HEK293 (cell line): ENCODE measurements at regions not wholly inside any gene's neighbourhood (a gene's known extent, or its start where the extent isn't known, plus 50 kb on each side); places are given as distances from the start of the nearest gene placed in this dataset.

Experiments
- ATF2 ChIP-seq: fragments of 450-650 bp; formaldehyde crosslinking; IDR thresholded peaks from 2 replicates; pipeline ENCODE4 v1.5.1; 2016; ENCODE audit warnings: missing biosample characterization, missing genetic modification characterization, low read depth
- BCL11A ChIP-seq: fragments of 450-650 bp; formaldehyde crosslinking; IDR thresholded peaks from 2 replicates; pipeline ENCODE4 v1.5.1; 2016; ENCODE audit warnings: low read depth, missing biosample characterization, missing genetic modification characterization
- BCL11B ChIP-seq: fragments of 450-650 bp; formaldehyde crosslinking; IDR thresholded peaks from 2 replicates; pipeline ENCODE4 v1.5.1; 2016; ENCODE audit warnings: low read depth, missing biosample characterization, missing genetic modification characterization
- GLIS2 ChIP-seq: fragments of 450-650 bp; formaldehyde crosslinking; IDR thresholded peaks from 2 replicates; pipeline ENCODE4 v1.5.1; 2016; ENCODE audit warnings: missing biosample characterization, missing genetic modification characterization
- HIC1 ChIP-seq: fragments of 450-650 bp; formaldehyde crosslinking; IDR thresholded peaks from 2 replicates; pipeline ENCODE4 v1.5.1; 2016; ENCODE audit warnings: missing biosample characterization, missing genetic modification characterization
- ZBTB11 ChIP-seq: fragments of 450-650 bp; formaldehyde crosslinking; conservative IDR thresholded peaks from 2 replicates; pipeline ENCODE4 v1.5.1; 2016; ENCODE audit warnings: low read depth, missing biosample characterization, missing genetic modification characterization
- ZBTB6 ChIP-seq: fragments of 450-650 bp; formaldehyde crosslinking; IDR thresholded peaks from 2 replicates; pipeline ENCODE4 v1.5.1; 2017; ENCODE audit warnings: missing biosample characterization, missing genetic modification characterization
- ZFP69B ChIP-seq: fragments of 450-650 bp; formaldehyde crosslinking; IDR thresholded peaks from 2 replicates; pipeline ENCODE4 v1.5.1; 2016; ENCODE audit warnings: missing biosample characterization, missing genetic modification characterization
- ZNF248 ChIP-seq: fragments of 450-650 bp; formaldehyde crosslinking; IDR thresholded peaks from 2 replicates; pipeline ENCODE4 v1.5.1; 2017; ENCODE audit warnings: missing biosample characterization, missing genetic modification characterization
- ZNF26 ChIP-seq: fragments of 450-650 bp; formaldehyde crosslinking; IDR thresholded peaks from 2 replicates; pipeline ENCODE4 v1.5.1; 2016; ENCODE audit warnings: missing biosample characterization, missing genetic modification characterization
- ZNF266 ChIP-seq: fragments of 450-650 bp; formaldehyde crosslinking; IDR thresholded peaks from 2 replicates; pipeline ENCODE4 v1.5.1; 2016; ENCODE audit warnings: missing biosample characterization, missing genetic modification characterization, low read depth
- ZNF302 ChIP-seq: fragments of 450-650 bp; formaldehyde crosslinking; IDR thresholded peaks from 2 replicates; pipeline ENCODE4 v1.5.1; 2016; ENCODE audit warnings: missing biosample characterization, missing genetic modification characterization, low read depth
- ZNF366 ChIP-seq: fragments of 450-650 bp; formaldehyde crosslinking; conservative IDR thresholded peaks from 2 replicates; pipeline ENCODE4 v1.5.1; 2016; ENCODE audit warnings: missing biosample characterization, missing genetic modification characterization
- ZNF518A ChIP-seq: fragments of 450-650 bp; formaldehyde crosslinking; conservative IDR thresholded peaks from 2 replicates; pipeline ENCODE4 v1.5.1; 2016; ENCODE audit warnings: low read depth, missing biosample characterization, missing genetic modification characterization
- ZNF561 ChIP-seq: fragments of 450-650 bp; IDR thresholded peaks from 2 replicates; pipeline ENCODE4 v1.5.1; 2018; ENCODE audit warnings: missing biosample characterization, missing genetic modification characterization, borderline replicate concordance
- ZNF692 ChIP-seq: fragments of 450-650 bp; formaldehyde crosslinking; IDR thresholded peaks from 2 replicates; pipeline ENCODE4 v1.5.1; 2016; ENCODE audit warnings: missing biosample characterization, missing genetic modification characterization
- ZNF776 ChIP-seq: fragments of 450-650 bp; formaldehyde crosslinking; IDR thresholded peaks from 2 replicates; pipeline ENCODE4 v1.5.0; 2017; ENCODE audit warnings: missing biosample characterization, missing genetic modification characterization, borderline replicate concordance
- ZSCAN16 ChIP-seq: fragments of 450-650 bp; formaldehyde crosslinking; IDR thresholded peaks from 2 replicates; pipeline ENCODE4 v1.5.1; 2016; ENCODE audit warnings: missing biosample characterization, missing genetic modification characterization

- TF ChIP-seq ZBTB11 (tag by site-specific recombination) (no peak), ZBTB6 (tag by site-specific recombination) (no peak), ZNF692 (tag by site-specific recombination) (no peak), ZNF518A (tag by site-specific recombination) (no peak), HIC1 (tag by site-specific recombination) (no peak), BCL11A (tag by site-specific recombination) (no peak), ZNF266 (no peak), ZFP69B (tag by site-specific recombination) (no peak), ZNF302 (no peak), ZNF366 (tag by site-specific recombination) (no peak), GLIS2 (no peak), ATF2 (tag by site-specific recombination) (no peak), BCL11B (no peak), ZSCAN16 (no peak), ZNF248 (tag by site-specific recombination) (no peak), ZNF26 (no peak), ZNF776 (tag by site-specific recombination) (0 out of 2 replicates have a peak, but pooled peaks have one; percentile 50), ZNF561 (tag by site-specific recombination) (peak; percentile 61; the same call in 1 of the 2 replicates)
These were observed 60.0 kb upstream of the PLET1 start (continued) for GRCh38 chr11:112320668-112321067.
